ENCODE measurements at regions not wholly inside any gene's neighbourhood (a gene's known extent, or its start where the extent isn't known, plus 50 kb on each side); places are given as distances from the start of the nearest gene placed in this dataset.

GRCh38 chr12:131331148-131331750 is 377.5 kb downstream of the ADGRD1 start:
- intact Hi-C loops (cut with DNase I; ENCODE audit: low total_unique reads), result no loop called here
- Histone ChIP-seq H3K4me1 (no peaks in the 10 kb centered on the region), H3K27me3 (peaks cover 0 to 6% of the 10 kb centered on the region in 2 donors), H3K4me3 (no peak overlapping the region), H3K36me3 (no peaks in the 10 kb centered on the region), H3K9me3 (no peaks in the 10 kb centered on the region), H3K27ac (no peak overlapping the region)
- DNase-seq, result no peak
- TF ChIP-seq CTCF (IDR thresholded peaks at IDR 0.05), result no peak

- DNase-seq, result no peak
- intact Hi-C loops (cut with DNase I; ENCODE audit: low total_unique reads), result no loop called here
These were observed 378.5 kb downstream of the ADGRD1 start for GRCh38 chr12:131332224-131332623.

GRCh38 chr12:131333136-131333535 is 377.8 kb upstream of the SFSWAP start:
- Histone ChIP-seq H3K27me3 (peaks cover 0 to 6% of the 10 kb centered on the region in 2 donors), H3K27ac (no peak overlapping the region), H3K4me3 (no peak overlapping the region), H3K36me3 (no peaks in the 10 kb centered on the region), H3K4me1 (no peaks in the 10 kb centered on the region), H3K9me3 (no peaks in the 10 kb centered on the region)
- no peak for TF ChIP-seq CTCF (IDR thresholded peaks at IDR 0.05)
- intact Hi-C loops (cut with DNase I; ENCODE audit: low total_unique reads), result no loop called here
- DNase-seq, result no peak

More at GRCh38 chr12:131332224-131332623, 378.5 kb downstream of the ADGRD1 start:
- Histone ChIP-seq H3K36me3 (no peaks in the 10 kb centered on the region), H3K9me3 (no peaks in the 10 kb centered on the region), H3K27ac (no peak overlapping the region), H3K27me3 (peaks cover 0 to 6% of the 10 kb centered on the region in 2 donors), H3K4me1 (no peaks in the 10 kb centered on the region), H3K4me3 (no peak overlapping the region)
- TF ChIP-seq CTCF (IDR thresholded peaks at IDR 0.05), result no peak

GRCh38 chr12:131333621-131334440 is 377.1 kb upstream of the SFSWAP start:
- Histone ChIP-seq H3K9me3 (no peaks in the 10 kb centered on the region), H3K4me3 (no peak overlapping the region), H3K36me3 (no peaks in the 10 kb centered on the region), H3K27ac (no peak overlapping the region), H3K27me3 (peaks cover 0 to 6% of the 10 kb centered on the region in 2 donors), H3K4me1 (no peaks in the 10 kb centered on the region)
- DNase-seq, result no peak
- TF ChIP-seq CTCF (IDR thresholded peaks at IDR 0.05), result no peak
- intact Hi-C loops (cut with DNase I; ENCODE audit: low total_unique reads), result no loop called here

GRCh38 chr12:131334835-131335234 is 376.1 kb upstream of the SFSWAP start:
- intact Hi-C loops (cut with DNase I; ENCODE audit: low total_unique reads), result no loop called here
- Histone ChIP-seq H3K4me1 (no peaks in the 10 kb centered on the region), H3K27ac (no peak overlapping the region), H3K36me3 (no peaks in the 10 kb centered on the region), H3K27me3 (peaks cover 0 to 6% of the 10 kb centered on the region in 2 donors), H3K9me3 (no peaks in the 10 kb centered on the region), H3K4me3 (no peak overlapping the region)
- DNase-seq, result no peak
- no peak for TF ChIP-seq CTCF (IDR thresholded peaks at IDR 0.05)
